Endothelial cell of umbilical vein (primary cell): ENCODE measurements at regions not wholly inside any gene's neighbourhood (a gene's known extent, or its start where the extent isn't known, plus 50 kb on each side); places are given as distances from the start of the nearest gene placed in this dataset.

ENCODE experiments used
- BruUV-seq: library from RNA; stranded (reverse); fragments of 400-500 nt; replicated peaks from 2 replicates; lab custom pipeline; 2021; lab: Mats Ljungman, UMichigan
- CTCF ChIA-PET: fragments of 300-600, 350-600 bp; sonication (Branson Sonifier 250); formaldehyde crosslinking; loops from one replicate; lab custom pipeline; 2021; ENCODE audit warnings: antibody characterized with exemption, inconsistent platforms; lab: Charles Lee
- POLR2A ChIA-PET: fragments of 300-600, 350-600 bp; sonication (Branson Sonifier 250); formaldehyde crosslinking; loops from one replicate; lab custom pipeline; 2021; ENCODE audit warnings: antibody characterized with exemption, inconsistent platforms; lab: Charles Lee
- DNase-seq: peaks from one replicate; pipeline ENCODE4 v3.0.0-alpha.2; 2011; ENCODE audit warnings: low read depth, low spot score
- FAIRE-seq: peaks from 2 replicates; lab custom pipeline; 2011; peaks lifted over from hg19 to GRCh38; lab: Jason Lieb, UNC
- H2AFZ ChIP-seq: 2 replicates; pipeline ENCODE4 v1.6.0; 2012; ENCODE audit warnings: low read depth, low read length, control low read depth, inconsistent platforms
- H3K27ac ChIP-seq: 2 replicates; pipeline ENCODE4 v1.5.1; 2011; ENCODE audit warnings: low read depth, mild to moderate bottlenecking, control low read depth, low read length, moderate library complexity; ENCODE audit not compliant: insufficient read depth
- H3K27me3 ChIP-seq, 2 experiments: 2 replicates each; pipeline versions ENCODE4 v1.6.0 to v1.6.1; 2011; ENCODE audit warnings: low read length in 2 of 2, mixed read lengths in 1 of 2; ENCODE audit not compliant: control insufficient read depth in 2 of 2, insufficient read depth in 2 of 2
- H3K36me3 ChIP-seq, 2 experiments: 2 replicates in 1 of 2; 3 replicates in 1 of 2; pipeline ENCODE4 v1.5.1; 2011; ENCODE audit warnings: low read length in 2 of 2, mild to moderate bottlenecking in 1 of 2, moderate library complexity in 1 of 2; ENCODE audit not compliant: control insufficient read depth in 2 of 2, insufficient read depth in 2 of 2; ENCODE audit errors: extremely low read depth in 1 of 2
- H3K4me1 ChIP-seq: 3 replicates; pipeline ENCODE4 v1.5.1; 2011; ENCODE audit warnings: mild to moderate bottlenecking, low read length; ENCODE audit not compliant: control insufficient read depth, insufficient read depth; ENCODE audit errors: extremely low read depth
- H3K4me2 ChIP-seq: 2 replicates; pipeline ENCODE4 v1.6.1; 2011; ENCODE audit warnings: low read length, control low read depth, mixed read lengths; ENCODE audit not compliant: insufficient read depth
- H3K4me3 ChIP-seq, 3 experiments: fragments of 200-600 bp in 1 of 3; sonication (generic), shearing (Covaris generic) in 1 of 3; replicated peaks in 1 of 3; 2 replicates each; pipeline ENCODE4 v1.5.1; 2011 to 2016; ENCODE audit warnings: control low read depth in 3 of 3, low read length in 3 of 3, mild to moderate bottlenecking in 2 of 3, inconsistent platforms in 1 of 3, low read depth in 1 of 3, moderate library complexity in 1 of 3; ENCODE audit not compliant: insufficient read depth in 1 of 3
- H3K79me2 ChIP-seq: 2 replicates; pipeline ENCODE4 v1.6.0; 2012; ENCODE audit warnings: low read length, inconsistent platforms; ENCODE audit not compliant: control insufficient read depth, insufficient read depth
- H3K9ac ChIP-seq: replicated peaks from 2 replicates; pipeline ENCODE3; 2011; ENCODE audit warnings: low read length, control low read depth; ENCODE audit not compliant: insufficient read depth; ENCODE audit errors: extremely low read depth
- H3K9me1 ChIP-seq: replicated peaks from 3 replicates; pipeline ENCODE4 v1.6.0; 2011; ENCODE audit warnings: mild to moderate bottlenecking, low read length; ENCODE audit not compliant: control insufficient read depth, insufficient read depth; ENCODE audit errors: extremely low read depth
- H3K9me3 ChIP-seq: replicated peaks from 2 replicates; pipeline ENCODE4 v1.5.1; 2012; ENCODE audit warnings: low read length, inconsistent platforms; ENCODE audit not compliant: control insufficient read depth, insufficient read depth
- H4K20me1 ChIP-seq: replicated peaks from 2 replicates; pipeline ENCODE3; 2011; ENCODE audit warnings: mild to moderate bottlenecking, low read length; ENCODE audit not compliant: control insufficient read depth, insufficient read depth; ENCODE audit errors: extremely low read depth
- CTCF ChIP-seq, 2 donors: IDR thresholded peaks; 1 replicate in 1 of 2; 2 replicates in 1 of 2; pipeline ENCODE4 v1.5.1; 2011; ENCODE audit warnings: low read length in 2 of 2, mild to moderate bottlenecking in 2 of 2, moderate library complexity in 2 of 2, control low read depth in 1 of 2, inconsistent platforms in 1 of 2, low read depth in 1 of 2; ENCODE audit not compliant: insufficient read depth in 1 of 2; ENCODE audit errors: extremely low read depth in 1 of 2
- EZH2 ChIP-seq: IDR thresholded peaks from 2 replicates; pipeline ENCODE4 v1.6.1; 2012; ENCODE audit warnings: borderline replicate concordance, low read depth, mild to moderate bottlenecking, moderate library complexity, low read length, inconsistent platforms; ENCODE audit not compliant: severe bottlenecking
- FOS ChIP-seq: IDR thresholded peaks from 2 replicates; pipeline ENCODE4 v1.6.1; 2011; ENCODE audit warnings: mild to moderate bottlenecking, low read length, moderate library complexity, borderline replicate concordance; ENCODE audit not compliant: insufficient read depth
- GATA2 ChIP-seq: IDR thresholded peaks from 2 replicates; pipeline ENCODE4 v1.7.0; 2011; ENCODE audit warnings: low read depth, mild to moderate bottlenecking, moderate library complexity, mixed read lengths, low read length; ENCODE audit not compliant: insufficient read length, insufficient read depth
- JUN ChIP-seq: IDR thresholded peaks from 2 replicates; pipeline ENCODE4 v1.6.1; 2011; ENCODE audit warnings: borderline replicate concordance, low read depth; ENCODE audit not compliant: insufficient read length, insufficient read depth
- MAX ChIP-seq: IDR thresholded peaks from 2 replicates; pipeline ENCODE4 v1.6.1; 2011; ENCODE audit not compliant: insufficient read depth, insufficient read length
- MYC ChIP-seq: IDR thresholded peaks from one replicate; pipeline ENCODE4 v1.6.1; 2011; ENCODE audit warnings: mild to moderate bottlenecking, low read depth, low read length
- POLR2A ChIP-seq: IDR thresholded peaks from 2 replicates; pipeline ENCODE4 v1.6.1; 2012; ENCODE audit warnings: low read depth, mild to moderate bottlenecking, control low read depth, low read length
- POLR2AphosphoS5 ChIP-seq: IDR thresholded peaks from 2 replicates; pipeline ENCODE4 v1.6.1; 2012; ENCODE audit warnings: low read depth, mild to moderate bottlenecking, control low read depth, low read length, moderate library complexity; ENCODE audit not compliant: insufficient read depth
- dilution Hi-C: fragments of 300-500 bp; cut with MboI; formaldehyde crosslinking; loops from one replicate; pipeline ENCODE4 v1.15.0; 2019; ENCODE audit warnings: low sequenced_read_pairs; ENCODE audit not compliant: extremely low pct_ligation_motif_present
- intact Hi-C: fragments of 100-400 bp; cut with micrococcal nuclease; formaldehyde crosslinking; loops from one replicate; pipeline ENCODE4 v1.10.0; 2022

- H2AFZ ChIP-seq = no peak overlapping the region
- no peak for TF ChIP-seq CTCF (IDR thresholded peaks at IDR 0.05; ENCODE audit: extremely low read depth in 1 of 2, insufficient read depth in 1 of 2, low read depth in 1 of 2, low read length in 2 of 2)
- no peak for TF ChIP-seq EZH2
- no peak for TF ChIP-seq JUN
- TF ChIP-seq MYC = no peak
- TF ChIP-seq GATA2 = no peak
- TF ChIP-seq POLR2A = no peak
- TF ChIP-seq POLR2AphosphoS5 = no peak
- TF ChIP-seq MAX = no peak
- no peak for TF ChIP-seq FOS
- no peak overlapping the region for H3K27ac ChIP-seq
- H3K9me3 ChIP-seq = peaks cover 9% of the 10 kb centered on the region
- H3K9ac ChIP-seq = no peak overlapping the region
- no peaks in the 10 kb centered on the region for H3K27me3 ChIP-seq
- H3K79me2 ChIP-seq = no peaks in the 10 kb centered on the region
- DNase-seq = no peak
- H3K9me1 ChIP-seq = no peaks in the 10 kb centered on the region
- ChIA-PET POLR2A (no interaction called here), CTCF (no interaction called here)
- dilution Hi-C loops (no loop called here), intact Hi-C loops (no loop called here)
- H3K4me3 ChIP-seq = no peak overlapping the region
- H4K20me1 ChIP-seq = no peaks in the 10 kb centered on the region
- no peak for FAIRE-seq
- BruUV-seq = no TSS peak
- no peaks in the 10 kb centered on the region for H3K36me3 ChIP-seq
- H3K4me2 ChIP-seq = no peak overlapping the region
- no peaks in the 10 kb centered on the region for H3K4me1 ChIP-seq
Measured at GRCh38 chr12:118842866-118843265, 138.5 kb upstream of the SRRM4 start.
